ENCODE measurements at regions not wholly inside any gene's neighbourhood (a gene's known extent, or its start where the extent isn't known, plus 50 kb on each side); places are given as distances from the start of the nearest gene placed in this dataset.
"Not testable (repeated sequence)": the region's sequence is repeated elsewhere in the genome, so short reads cannot be mapped to it uniquely, and the experiment has no call there.

- no peak for TF ChIP-seq CTCF (IDR thresholded peaks at IDR 0.05; ENCODE audit: low read depth, low read length)
- no peak for DNase-seq (ENCODE audit: extremely low read depth, low read depth)
Measured at GRCh38 chr2:185507719-185508118, 230.9 kb upstream of the FSIP2 start.

DNA sequence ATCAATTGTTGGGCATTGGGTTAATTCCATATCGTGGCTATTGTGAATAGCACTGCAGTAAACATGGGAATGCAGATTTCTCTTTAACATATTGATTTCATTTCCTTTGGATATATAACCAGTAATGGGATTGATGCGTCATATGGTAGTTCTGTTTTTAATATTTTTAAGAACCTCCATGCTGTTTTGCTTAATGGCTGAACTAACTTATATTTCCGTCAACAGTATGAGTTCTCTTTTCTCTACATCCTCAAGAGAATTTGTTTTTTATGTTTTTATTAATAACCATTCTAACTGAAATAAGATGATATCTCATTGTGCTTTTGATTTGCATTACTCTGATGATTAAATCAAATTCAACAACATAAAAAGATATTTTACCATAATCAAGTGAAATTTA lies 228.5 kb upstream of the FSIP2 start:
- no peak for DNase-seq (ENCODE audit: extremely low read depth, low read depth)
- no peak for TF ChIP-seq CTCF (IDR thresholded peaks at IDR 0.05; ENCODE audit: low read depth, low read length)

DNA sequence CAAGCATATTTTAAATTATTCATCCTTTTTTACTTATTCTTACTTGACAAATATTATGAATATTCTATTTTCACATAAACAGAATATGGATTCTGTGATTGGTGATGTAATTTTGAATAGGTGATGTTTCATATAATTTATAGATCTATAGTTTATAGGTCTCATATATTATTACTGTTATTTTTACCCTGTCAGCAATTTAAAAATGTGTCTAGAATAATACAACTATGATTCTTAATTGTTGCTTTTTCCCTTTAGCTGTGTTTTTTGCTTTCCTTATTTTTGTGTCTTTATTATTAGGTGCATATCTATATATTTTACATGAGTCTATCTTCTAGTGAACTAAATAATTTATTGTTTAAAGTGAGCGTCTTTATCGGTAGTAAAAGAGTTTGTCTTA lies 226.7 kb upstream of the FSIP2 start:
- no peak for TF ChIP-seq CTCF (IDR thresholded peaks at IDR 0.05; ENCODE audit: low read depth, low read length)
- DNase-seq (ENCODE audit: extremely low read depth, low read depth) = no peak

- no peak for TF ChIP-seq CTCF (IDR thresholded peaks at IDR 0.05; ENCODE audit: low read depth, low read length)
- DNase-seq (ENCODE audit: extremely low read depth, low read depth) = no peak
Measured at GRCh38 chr2:185522472-185522871, 216.1 kb upstream of the FSIP2 start.

- DNase-seq (ENCODE audit: extremely low read depth, low read depth) = not testable (repeated sequence)
Measured at GRCh38 chr2:185524242-185524641, 214.4 kb upstream of the FSIP2 start.

DNA sequence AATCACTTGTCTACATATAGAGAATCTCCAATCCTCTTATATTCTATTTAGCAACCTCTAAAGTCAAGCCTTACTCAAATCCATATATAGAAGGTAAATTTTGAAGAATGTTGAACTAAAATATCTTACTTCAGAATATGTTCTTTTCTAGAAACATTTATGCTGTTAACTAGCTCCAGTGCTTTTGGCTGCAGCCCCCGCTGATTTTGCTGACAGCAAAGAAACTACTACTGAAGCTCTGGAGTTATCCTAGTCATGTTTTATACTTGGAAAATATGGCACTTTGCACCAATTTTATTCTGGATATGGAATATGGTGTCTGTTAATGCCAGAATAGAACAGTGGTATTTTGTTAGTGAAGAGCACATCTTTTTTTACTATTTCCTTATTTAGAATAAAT lies 212.4 kb upstream of the FSIP2 start:
- TF ChIP-seq CTCF (IDR thresholded peaks at IDR 0.05; ENCODE audit: low read depth, low read length) = no peak
- no peak for DNase-seq (ENCODE audit: extremely low read depth, low read depth)

- no peak for DNase-seq (ENCODE audit: extremely low read depth, low read depth)
- TF ChIP-seq CTCF (IDR thresholded peaks at IDR 0.05; ENCODE audit: low read depth, low read length) = no peak
Measured at GRCh38 chr2:185531721-185532120, 206.9 kb upstream of the FSIP2 start.

DNA sequence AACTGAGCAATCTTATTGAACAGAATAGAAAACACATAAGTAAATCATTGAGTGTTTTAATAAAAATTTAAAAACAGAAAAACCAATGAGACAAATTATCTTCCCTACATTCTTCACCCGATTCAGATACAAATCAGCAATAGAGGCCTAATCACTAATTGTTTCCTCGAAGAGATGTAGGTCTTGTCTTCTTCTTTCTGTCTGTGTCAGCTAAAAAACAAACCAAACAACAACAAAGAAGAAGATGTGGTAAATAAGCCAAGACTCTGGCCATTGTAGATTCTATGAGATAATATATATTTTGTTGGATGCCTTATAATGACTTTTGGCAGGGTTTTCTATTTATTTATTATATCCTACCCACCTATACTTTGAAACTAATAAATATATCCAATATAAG lies 200.9 kb upstream of the FSIP2 start:
- DNase-seq (ENCODE audit: extremely low read depth, low read depth) = no peak
- no peak for TF ChIP-seq CTCF (IDR thresholded peaks at IDR 0.05; ENCODE audit: low read depth, low read length)
